Ovary (tissue), 3 donors: ENCODE measurements at regions not wholly inside any gene's neighbourhood (a gene's known extent, or its start where the extent isn't known, plus 50 kb on each side); places are given as distances from the start of the nearest gene placed in this dataset.

Experiments used
- POLR2A ChIP-seq: fragments of 450-650 bp; IDR thresholded peaks from one replicate; pipeline ENCODE4 v1.6.1; 2017; ENCODE audit warnings: antibody characterized with exemption, mild to moderate bottlenecking, moderate library complexity
- TF ChIP-seq, protein P1 (sequence below), 3 donors: fragments of 450-650 bp in 2 of 3; fragments of 200-600 bp in 1 of 3; IDR thresholded peaks; one replicate each; pipeline versions ENCODE4 v1.5.1 to v1.8.0; 2016 to 2022; ENCODE audit warnings: antibody characterized with exemption in 3 of 3, mild to moderate bottlenecking in 1 of 3
- donor health status: DM: no; HTN: no; CAD: no.

DNA sequence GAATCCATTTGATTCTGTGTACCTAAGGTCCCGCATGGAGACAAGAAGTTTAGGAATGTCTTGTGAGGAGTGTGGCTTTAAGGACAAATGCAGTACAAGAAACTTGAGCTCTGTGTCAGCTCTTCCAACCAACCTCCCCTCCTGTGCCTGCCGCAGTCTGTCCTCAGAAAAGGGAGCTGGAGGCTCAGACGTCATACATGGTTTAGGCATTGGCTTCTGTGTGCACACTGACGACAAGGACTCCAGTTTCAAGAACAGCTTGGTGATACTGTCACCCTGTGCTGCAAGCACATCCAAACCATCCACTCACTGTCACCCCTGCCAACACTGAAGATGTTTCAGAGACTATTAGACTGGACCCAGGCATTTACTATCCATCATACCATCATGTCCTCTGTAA, 470.4 kb downstream of the IRS1 start:
- TF ChIP-seq, protein P1, sequence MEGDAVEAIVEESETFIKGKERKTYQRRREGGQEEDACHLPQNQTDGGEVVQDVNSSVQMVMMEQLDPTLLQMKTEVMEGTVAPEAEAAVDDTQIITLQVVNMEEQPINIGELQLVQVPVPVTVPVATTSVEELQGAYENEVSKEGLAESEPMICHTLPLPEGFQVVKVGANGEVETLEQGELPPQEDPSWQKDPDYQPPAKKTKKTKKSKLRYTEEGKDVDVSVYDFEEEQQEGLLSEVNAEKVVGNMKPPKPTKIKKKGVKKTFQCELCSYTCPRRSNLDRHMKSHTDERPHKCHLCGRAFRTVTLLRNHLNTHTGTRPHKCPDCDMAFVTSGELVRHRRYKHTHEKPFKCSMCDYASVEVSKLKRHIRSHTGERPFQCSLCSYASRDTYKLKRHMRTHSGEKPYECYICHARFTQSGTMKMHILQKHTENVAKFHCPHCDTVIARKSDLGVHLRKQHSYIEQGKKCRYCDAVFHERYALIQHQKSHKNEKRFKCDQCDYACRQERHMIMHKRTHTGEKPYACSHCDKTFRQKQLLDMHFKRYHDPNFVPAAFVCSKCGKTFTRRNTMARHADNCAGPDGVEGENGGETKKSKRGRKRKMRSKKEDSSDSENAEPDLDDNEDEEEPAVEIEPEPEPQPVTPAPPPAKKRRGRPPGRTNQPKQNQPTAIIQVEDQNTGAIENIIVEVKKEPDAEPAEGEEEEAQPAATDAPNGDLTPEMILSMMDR (IDR thresholded peaks at IDR 0.05), result no peak
- no peak for TF ChIP-seq POLR2A
